SK-N-MC (cell line): ENCODE measurements at regions not wholly inside any gene's neighbourhood (a gene's known extent, or its start where the extent isn't known, plus 50 kb on each side); places are given as distances from the start of the nearest gene placed in this dataset.
"Not testable (repeated sequence)": the region's sequence is repeated elsewhere in the genome, so short reads cannot be mapped to it uniquely, and the experiment has no call there.

Experiments
- DNase-seq: peaks from one replicate; pipeline ENCODE4 v3.0.0-alpha.2; 2011; ENCODE audit warnings: low read depth, low spot score
- H3K27ac ChIP-seq: fragments of 200-600 bp; sonication (generic); 2 replicates; pipeline ENCODE4 v1.5.1; 2016; ENCODE audit warnings: mixed run types
- H3K36me3 ChIP-seq: fragments of 200-600 bp; sonication (generic); 2 replicates; pipeline ENCODE4 v1.6.1; 2017; ENCODE audit warnings: antibody characterized with exemption, low read length, mixed read lengths; ENCODE audit not compliant: insufficient read depth
- H3K4me3 ChIP-seq: fragments of 200-600 bp; sonication (generic); 2 replicates; pipeline ENCODE4 v1.5.1; 2016
- H3K9ac ChIP-seq: fragments of 200-600 bp; sonication (generic); 2 replicates; pipeline ENCODE4 v1.8.0; 2017; ENCODE audit warnings: mixed run types, mixed read lengths; ENCODE audit not compliant: insufficient read length
- H3K9me3 ChIP-seq: fragments of 200-600 bp; sonication (generic); 2 replicates; pipeline ENCODE4 v1.6.1; 2017; ENCODE audit warnings: low read depth, mild to moderate bottlenecking, antibody characterized with exemption, low read length, moderate library complexity, mixed read lengths
- EZH2 ChIP-seq: fragments of 200-600 bp; sonication (generic); IDR thresholded peaks from one replicate; pipeline ENCODE4 v1.6.1; 2017; ENCODE audit warnings: antibody characterized with exemption
- FOXP2 ChIP-seq: optimal IDR thresholded peaks from 2 replicates; pipeline ENCODE3; 2011; ENCODE audit warnings: mild to moderate bottlenecking, moderate library complexity; ENCODE audit not compliant: insufficient read depth; ENCODE audit errors: extremely low read length, control extremely low read depth
- POLR2AphosphoS5 ChIP-seq: IDR thresholded peaks from 2 replicates; pipeline ENCODE4 v1.6.1; 2012; ENCODE audit warnings: mild to moderate bottlenecking, low read depth, low read length, borderline replicate concordance

DNA sequence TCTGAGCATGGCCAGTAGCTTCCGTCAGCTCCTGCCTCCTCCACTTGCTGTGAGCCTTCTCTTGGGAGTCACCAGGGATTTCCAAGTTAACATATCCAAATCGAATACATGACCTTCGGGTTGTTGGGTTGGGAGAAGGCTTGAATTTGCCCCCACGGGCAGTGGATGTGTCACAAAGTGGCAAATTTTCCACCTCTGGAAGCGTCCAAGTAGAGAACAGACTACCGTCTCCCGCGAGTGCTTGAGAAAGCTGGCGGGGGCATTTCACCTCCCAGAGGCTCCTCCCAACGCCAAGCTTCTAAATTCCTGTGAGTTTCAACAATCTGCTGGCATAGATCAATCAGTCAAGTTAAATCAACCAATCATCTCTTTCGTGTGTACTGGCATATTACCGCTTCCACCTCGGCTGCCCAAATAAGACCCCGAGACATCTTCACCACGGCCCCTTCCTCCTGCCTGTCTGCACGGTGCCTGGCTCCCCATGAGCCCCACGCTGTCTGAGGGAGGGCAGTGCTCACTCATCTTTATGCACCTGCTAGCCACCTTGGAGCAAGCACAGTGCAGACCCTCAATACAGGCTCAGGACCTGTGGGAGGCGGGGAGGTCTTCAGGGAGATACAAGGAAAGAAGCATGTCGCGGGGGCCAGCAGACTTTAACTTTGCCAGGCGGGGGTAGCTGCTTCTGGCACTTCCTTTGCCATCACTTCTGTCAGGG lies 79.1 kb downstream of the MRPL36 start:
- Histone ChIP-seq H3K9ac (no peak overlapping the region), H3K4me3 (no peak overlapping the region), H3K36me3 (no peaks in the 10 kb centered on the region), H3K9me3 (no peaks in the 10 kb centered on the region), H3K27ac (no peak overlapping the region)
- DNase-seq, result no peak
- TF ChIP-seq FOXP2 (no peak), EZH2 (no peak), POLR2AphosphoS5 (no peak)

DNA sequence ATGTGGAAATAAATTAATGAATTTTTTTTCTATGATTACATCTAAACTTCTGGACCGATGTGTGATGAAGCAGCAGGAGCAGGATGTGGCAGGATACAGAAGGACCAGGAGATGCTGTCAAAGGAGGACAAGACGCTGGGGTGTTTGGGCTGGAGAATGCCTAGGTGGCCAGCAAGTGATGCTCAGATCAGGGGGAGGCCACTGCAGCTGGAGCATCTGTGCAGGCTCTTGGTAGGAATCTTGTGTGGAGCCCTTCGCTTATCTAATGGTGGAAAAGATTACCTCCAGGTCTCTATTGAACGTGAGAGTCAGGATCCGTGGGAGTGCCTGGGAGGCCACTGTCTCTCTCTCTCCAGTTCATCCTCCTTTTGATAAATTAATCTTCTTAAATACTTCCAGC lies 79.8 kb downstream of the MRPL36 start:
- DNase-seq, result no peak
- no peaks in the 10 kb centered on the region for H3K9me3 ChIP-seq
- TF ChIP-seq EZH2 (no peak), POLR2AphosphoS5 (no peak), FOXP2 (no peak)
- H3K9ac ChIP-seq, result no peak overlapping the region
- no peak overlapping the region for H3K4me3 ChIP-seq
- no peaks in the 10 kb centered on the region for H3K36me3 ChIP-seq
- H3K27ac ChIP-seq, result no peak overlapping the region

DNA sequence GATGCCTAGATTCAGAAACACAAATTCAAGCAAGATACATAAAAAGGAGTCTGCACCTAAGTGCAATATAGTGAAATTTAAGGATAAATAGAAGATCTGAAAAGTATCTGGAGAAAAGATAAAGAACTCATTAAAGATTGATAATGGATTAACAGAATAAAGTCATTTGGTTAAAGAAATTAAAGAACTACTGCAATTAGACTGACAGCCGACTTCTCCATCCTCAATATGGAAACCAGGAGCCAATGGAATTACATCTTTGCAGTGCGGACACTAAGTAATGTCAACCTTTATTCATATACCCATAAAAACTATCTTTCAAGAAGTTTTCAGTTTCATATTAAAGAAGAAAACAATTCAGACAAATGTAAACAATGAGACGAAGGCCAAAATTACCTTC lies 81.0 kb downstream of the MRPL36 start:
- Histone ChIP-seq H3K4me3 (no peak overlapping the region), H3K36me3 (no peaks in the 10 kb centered on the region), H3K27ac (no peak overlapping the region), H3K9ac (no peak overlapping the region), H3K9me3 (no peaks in the 10 kb centered on the region)
- DNase-seq, result no peak
- TF ChIP-seq EZH2 (no peak), FOXP2 (no peak), POLR2AphosphoS5 (no peak)

DNA sequence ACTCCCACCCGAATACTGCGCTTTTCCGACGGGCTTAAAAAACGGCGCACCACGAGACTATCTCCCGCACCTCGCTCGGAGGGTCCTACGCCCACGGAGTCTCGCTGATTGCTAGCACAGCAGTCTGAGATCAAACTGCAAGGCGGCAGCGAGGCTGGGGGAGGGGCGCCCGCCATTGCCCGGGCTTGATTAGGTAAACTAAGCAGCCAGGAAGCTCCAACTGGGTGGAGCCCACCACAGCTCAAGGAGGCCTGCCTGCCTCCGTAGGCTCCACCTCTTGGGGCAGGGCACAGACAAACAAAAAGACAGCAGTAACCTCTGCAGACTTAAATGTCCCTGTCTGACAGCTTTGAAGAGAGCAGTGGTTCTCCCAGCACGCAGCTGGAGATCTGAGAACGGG lies 89.5 kb downstream of the MRPL36 start:
- not testable (repeated sequence) for H3K9ac ChIP-seq, DNase-seq, H3K36me3 ChIP-seq, H3K27ac ChIP-seq, H3K4me3 ChIP-seq, H3K9me3 ChIP-seq

DNA sequence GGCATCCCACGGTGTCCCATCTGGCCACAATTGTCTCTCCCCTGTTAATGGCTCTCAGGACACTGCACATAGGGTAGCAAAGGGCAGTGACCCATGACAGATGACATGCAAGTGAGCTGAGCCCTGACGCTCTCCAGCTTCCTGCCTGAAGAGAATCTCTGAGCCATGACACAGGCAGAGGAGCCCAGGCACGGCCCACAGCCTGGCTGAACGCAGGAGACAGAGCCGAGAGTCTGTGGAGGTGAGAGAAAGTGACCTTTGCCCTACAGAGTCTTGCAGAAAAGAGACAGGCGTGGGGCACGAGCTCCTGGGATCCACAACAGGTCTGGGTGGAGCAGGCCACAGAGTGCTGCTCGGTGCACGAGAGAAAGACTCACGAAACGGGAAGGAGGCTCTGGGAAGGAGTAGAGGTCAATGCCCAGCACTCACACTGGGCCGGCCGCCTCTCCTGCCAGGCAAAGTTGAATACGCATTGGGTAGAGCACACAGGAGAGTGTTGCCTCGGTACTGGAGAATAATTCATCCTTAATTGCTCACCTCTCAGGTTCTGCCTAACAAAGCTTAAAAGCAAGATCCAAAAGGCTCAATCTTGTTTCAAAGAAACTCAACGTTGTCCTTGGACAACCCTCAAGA lies 90.3 kb downstream of the MRPL36 start:
- Histone ChIP-seq H3K27ac (no peak overlapping the region), H3K36me3 (no peaks in the 10 kb centered on the region), H3K4me3 (no peak overlapping the region), H3K9ac (no peak overlapping the region), H3K9me3 (no peaks in the 10 kb centered on the region)
- no peak for DNase-seq
- TF ChIP-seq FOXP2 (no peak), POLR2AphosphoS5 (no peak), EZH2 (no peak)

DNA sequence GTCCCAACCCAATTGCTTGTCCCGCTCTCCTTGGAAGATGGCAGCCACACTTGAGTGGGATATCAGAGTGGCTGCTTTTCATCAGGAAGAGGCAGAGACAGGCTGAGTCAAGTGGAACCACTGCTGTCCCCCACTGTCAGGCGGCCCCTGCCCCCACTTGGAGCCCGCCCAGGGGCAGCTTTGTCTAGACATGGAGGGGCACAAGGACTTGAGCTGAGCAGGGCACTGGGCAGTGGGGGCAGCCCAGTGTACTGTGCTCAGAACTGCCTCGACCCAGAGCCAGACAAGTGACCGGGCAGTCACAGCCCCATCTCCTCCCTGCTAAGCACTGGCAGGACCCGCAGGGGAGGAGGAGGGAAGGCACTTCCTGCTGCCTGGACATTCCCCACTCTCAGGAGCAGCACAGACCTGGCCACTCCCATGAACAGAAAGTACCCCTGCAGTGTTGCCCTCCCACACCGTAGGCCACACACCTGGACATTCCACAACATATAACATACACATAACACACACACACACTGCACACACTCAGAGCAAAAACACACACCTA lies 91.0 kb downstream of the MRPL36 start:
- no peak overlapping the region for H3K27ac ChIP-seq
- TF ChIP-seq EZH2, result no peak
- no peak for TF ChIP-seq POLR2AphosphoS5
- TF ChIP-seq FOXP2, result no peak
- DNase-seq, result no peak
- no peak overlapping the region for H3K9ac ChIP-seq
- H3K36me3 ChIP-seq, result no peaks in the 10 kb centered on the region
- no peaks in the 10 kb centered on the region for H3K9me3 ChIP-seq
- H3K4me3 ChIP-seq, result no peak overlapping the region

DNA sequence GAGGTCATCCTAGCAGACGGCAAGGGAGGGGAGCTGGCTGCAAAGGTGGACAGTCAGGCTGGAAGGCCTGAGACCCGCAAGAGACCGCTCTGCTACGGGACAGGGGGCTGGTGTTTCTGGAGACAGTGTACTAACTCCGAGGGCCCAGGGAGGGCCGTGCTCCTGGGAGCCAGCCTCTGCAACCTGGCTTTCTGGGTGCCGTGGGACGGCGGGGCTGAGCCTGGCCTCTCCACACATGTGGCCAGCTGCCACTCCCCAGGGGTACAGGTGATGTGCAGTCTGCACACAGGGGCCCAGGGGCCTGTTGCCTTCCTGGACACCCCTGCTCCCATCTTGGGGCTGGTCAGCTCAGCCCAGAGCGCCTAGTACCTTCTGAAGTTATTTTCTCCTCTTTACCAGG lies 92.2 kb downstream of the MRPL36 start:
- Histone ChIP-seq H3K4me3 (no peak overlapping the region), H3K9me3 (no peaks in the 10 kb centered on the region), H3K27ac (no peak overlapping the region), H3K9ac (no peak overlapping the region), H3K36me3 (no peaks in the 10 kb centered on the region)
- no peak for DNase-seq
- no peak for TF ChIP-seq EZH2
- no peak for TF ChIP-seq FOXP2
- TF ChIP-seq POLR2AphosphoS5, result no peak

DNA sequence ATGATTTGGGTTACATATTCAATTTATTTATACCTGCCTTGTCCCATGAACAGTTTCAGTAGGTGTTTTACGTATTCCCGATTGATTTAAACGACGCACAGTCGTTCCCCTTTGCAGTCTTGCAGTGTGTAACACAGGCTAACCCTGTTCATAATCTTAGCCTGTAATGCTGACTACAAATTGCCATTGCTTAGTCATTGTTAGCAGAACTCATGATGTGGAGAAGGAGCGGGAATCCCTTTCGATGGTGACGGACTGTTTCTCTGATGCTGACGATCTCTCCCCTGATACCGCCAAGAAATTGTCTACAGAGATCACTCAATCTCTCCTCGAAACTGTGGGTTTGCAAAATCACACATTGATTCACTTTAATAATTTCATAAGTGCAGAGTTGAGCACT lies 93.2 kb downstream of the MRPL36 start:
- Histone ChIP-seq H3K27ac (no peak overlapping the region), H3K9ac (no peak overlapping the region), H3K4me3 (no peak overlapping the region), H3K9me3 (no peaks in the 10 kb centered on the region), H3K36me3 (no peaks in the 10 kb centered on the region)
- TF ChIP-seq POLR2AphosphoS5 (no peak), FOXP2 (no peak), EZH2 (no peak)
- no peak for DNase-seq
